GM10248 (cell line): ENCODE measurements at regions not wholly inside any gene's neighbourhood (a gene's known extent, or its start where the extent isn't known, plus 50 kb on each side); places are given as distances from the start of the nearest gene placed in this dataset.

ENCODE experiments used
- CTCF ChIA-PET: fragments of 300-600 bp; sonication (Branson Sonifier 250); formaldehyde crosslinking; extraction: SDS; loops from one replicate; lab custom pipeline; 2021; ENCODE audit warnings: antibody characterized with exemption; lab: Yijun Ruan, JAX
- POLR2A ChIA-PET: fragments of 350-650 bp; sonication (Branson Sonifier 250); formaldehyde crosslinking; extraction: SDS; loops from one replicate; lab custom pipeline; 2020; ENCODE audit warnings: antibody characterized with exemption; lab: Yijun Ruan, JAX
- DNase-seq: peaks from one replicate; pipeline ENCODE4 v3.0.0; 2012; ENCODE audit errors: extremely low spot score
- TF ChIP-seq, protein P1 (sequence below): IDR thresholded peaks from 2 replicates; pipeline ENCODE4 v1.5.1; 2012; ENCODE audit warnings: mild to moderate bottlenecking, low read depth; ENCODE audit errors: extremely low read depth, missing control alignments, control extremely low read depth

GRCh38 chr15:96106181-96106580 is 224.3 kb upstream of the NR2F2 start:
- ChIA-PET POLR2A (no interaction called here), CTCF (no interaction called here)
- no peak for DNase-seq
- TF ChIP-seq, protein P1, sequence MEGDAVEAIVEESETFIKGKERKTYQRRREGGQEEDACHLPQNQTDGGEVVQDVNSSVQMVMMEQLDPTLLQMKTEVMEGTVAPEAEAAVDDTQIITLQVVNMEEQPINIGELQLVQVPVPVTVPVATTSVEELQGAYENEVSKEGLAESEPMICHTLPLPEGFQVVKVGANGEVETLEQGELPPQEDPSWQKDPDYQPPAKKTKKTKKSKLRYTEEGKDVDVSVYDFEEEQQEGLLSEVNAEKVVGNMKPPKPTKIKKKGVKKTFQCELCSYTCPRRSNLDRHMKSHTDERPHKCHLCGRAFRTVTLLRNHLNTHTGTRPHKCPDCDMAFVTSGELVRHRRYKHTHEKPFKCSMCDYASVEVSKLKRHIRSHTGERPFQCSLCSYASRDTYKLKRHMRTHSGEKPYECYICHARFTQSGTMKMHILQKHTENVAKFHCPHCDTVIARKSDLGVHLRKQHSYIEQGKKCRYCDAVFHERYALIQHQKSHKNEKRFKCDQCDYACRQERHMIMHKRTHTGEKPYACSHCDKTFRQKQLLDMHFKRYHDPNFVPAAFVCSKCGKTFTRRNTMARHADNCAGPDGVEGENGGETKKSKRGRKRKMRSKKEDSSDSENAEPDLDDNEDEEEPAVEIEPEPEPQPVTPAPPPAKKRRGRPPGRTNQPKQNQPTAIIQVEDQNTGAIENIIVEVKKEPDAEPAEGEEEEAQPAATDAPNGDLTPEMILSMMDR, result no peak

- ChIA-PET POLR2A (no interaction called here), CTCF (interaction anchor here (1.3 kb wide), 1 partner anchor 11 kb away, joined by 4 read pairs; no protein-coding TSS in a partner anchor)
- TF ChIP-seq, protein P1, result no peak
- no peak for DNase-seq
Observed at GRCh38 chr15:96106628-96107027, 223.9 kb upstream of the NR2F2 start.

DNA sequence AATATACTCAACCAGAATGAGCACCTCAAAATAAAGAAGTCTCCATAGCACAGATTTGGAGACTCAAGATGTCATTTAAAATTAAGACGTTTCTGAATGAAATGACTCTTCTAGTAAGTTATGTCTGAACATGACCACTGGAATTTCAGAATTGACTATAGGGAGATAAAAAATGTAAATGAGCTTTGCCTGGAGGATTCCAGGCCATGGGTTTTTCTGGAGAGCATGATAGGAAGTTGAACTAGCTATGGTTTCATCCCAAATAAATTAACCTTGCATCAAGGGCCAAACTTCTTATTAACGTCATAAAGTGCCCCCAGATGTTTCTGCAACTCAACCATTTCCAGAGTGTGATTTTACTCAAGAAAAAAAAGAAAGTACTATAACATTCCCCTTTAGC is 222.6 kb upstream of the NR2F2 start:
- TF ChIP-seq, protein P1, result no peak
- no peak for DNase-seq
- POLR2A ChIA-PET, result no interaction called here

DNA sequence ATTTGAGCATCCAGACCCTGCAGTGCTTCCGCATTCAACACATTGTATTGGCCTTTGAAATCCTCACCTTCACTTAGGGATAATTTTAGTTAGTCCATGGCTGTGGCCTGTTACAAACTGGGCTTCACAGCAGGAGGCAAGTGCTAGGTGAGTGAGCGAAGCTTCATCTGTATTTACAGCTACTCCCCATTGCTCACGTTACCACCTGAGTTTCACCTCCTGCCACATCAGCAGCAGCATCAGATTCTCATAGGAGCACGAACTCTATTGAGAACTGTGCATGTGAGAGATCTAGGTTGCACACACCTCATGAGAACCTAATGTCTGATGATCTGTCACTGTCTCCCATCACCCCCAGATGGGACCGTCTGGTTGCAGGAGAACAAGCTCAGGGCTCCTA is 222.1 kb upstream of the NR2F2 start:
- CTCF ChIA-PET, result interaction anchor here (0.9 kb wide), 1 partner anchor 9 kb away, joined by 3 read pairs; no protein-coding TSS in a partner anchor
- DNase-seq, result no peak
- TF ChIP-seq, protein P1, result no peak
- POLR2A ChIA-PET, result no interaction called here

More for the DNA sequence above, 222.6 kb upstream of the NR2F2 start:
- CTCF ChIA-PET, result interaction anchor here (0.9 to 1.3 kb wide), 2 partner anchors 8 to 10 kb away, joined by 3 to 4 read pairs; no protein-coding TSS in a partner anchor

GRCh38 chr15:96109820-96110219 is 220.7 kb upstream of the NR2F2 start:
- ChIA-PET CTCF (interaction anchor here (1.1 kb wide), 1 partner anchor 8 kb away, joined by 5 read pairs; no protein-coding TSS in a partner anchor), POLR2A (no interaction called here)
- TF ChIP-seq, protein P1, result no peak
- DNase-seq, result no peak

GRCh38 chr15:96112018-96112417 is 218.5 kb upstream of the NR2F2 start:
- no peak for DNase-seq
- TF ChIP-seq, protein P1, result no peak
- ChIA-PET CTCF (interaction anchor here (1.5 kb wide), 1 partner anchor 28 kb away, joined by 3 read pairs; no protein-coding TSS in a partner anchor), POLR2A (no interaction called here)

GRCh38 chr15:96115642-96116041 is 214.9 kb upstream of the NR2F2 start:
- DNase-seq, result no peak
- TF ChIP-seq, protein P1, result no peak
- CTCF ChIA-PET, result interaction anchor here (1.1 to 1.3 kb wide), 2 partner anchors 12 to 47 kb away, joined by 3 to 4 read pairs; no protein-coding TSS in a partner anchor
- POLR2A ChIA-PET, result no interaction called here
